OCI-LY7 (cell line): ENCODE measurements at regions not wholly inside any gene's neighbourhood (a gene's known extent, or its start where the extent isn't known, plus 50 kb on each side); places are given as distances from the start of the nearest gene placed in this dataset.

Experiments
- EZH2phosphoT487 ChIP-seq: fragments of 200-600 bp; sonication (generic); IDR thresholded peaks from 2 replicates; pipeline ENCODE4 v1.6.1; 2018; ENCODE audit warnings: low read depth, borderline replicate concordance, mild to moderate bottlenecking, mixed run types, antibody characterized with exemption, low read length, moderate library complexity, mixed read lengths
- TF ChIP-seq, protein P1 (sequence below): fragments of 200-600 bp; sonication (generic); conservative IDR thresholded peaks from 2 replicates; pipeline ENCODE4 v1.5.1; 2014; ENCODE audit warnings: mild to moderate bottlenecking, antibody characterized with exemption, low read length, moderate library complexity, mixed read lengths

DNA sequence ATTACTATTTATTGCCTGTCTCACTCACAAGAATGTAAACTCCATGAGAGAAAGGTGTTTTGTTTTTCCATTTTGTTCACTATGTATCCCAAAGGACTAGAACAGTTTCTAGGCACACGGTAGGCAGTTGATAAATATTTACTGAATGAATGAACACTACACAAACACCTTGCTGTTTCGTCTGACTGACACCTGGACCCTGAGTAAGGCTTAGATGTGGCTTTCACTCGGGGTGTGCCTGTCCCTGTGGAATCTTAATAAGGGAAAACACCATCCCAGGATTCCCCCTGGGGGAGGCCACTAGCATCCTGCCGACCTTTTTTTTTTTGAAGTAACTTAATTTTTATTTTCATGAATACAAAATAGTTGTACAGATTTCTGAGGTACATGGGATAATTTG lies 66.6 kb upstream of the STEAP1B start:
- TF ChIP-seq, protein P1, sequence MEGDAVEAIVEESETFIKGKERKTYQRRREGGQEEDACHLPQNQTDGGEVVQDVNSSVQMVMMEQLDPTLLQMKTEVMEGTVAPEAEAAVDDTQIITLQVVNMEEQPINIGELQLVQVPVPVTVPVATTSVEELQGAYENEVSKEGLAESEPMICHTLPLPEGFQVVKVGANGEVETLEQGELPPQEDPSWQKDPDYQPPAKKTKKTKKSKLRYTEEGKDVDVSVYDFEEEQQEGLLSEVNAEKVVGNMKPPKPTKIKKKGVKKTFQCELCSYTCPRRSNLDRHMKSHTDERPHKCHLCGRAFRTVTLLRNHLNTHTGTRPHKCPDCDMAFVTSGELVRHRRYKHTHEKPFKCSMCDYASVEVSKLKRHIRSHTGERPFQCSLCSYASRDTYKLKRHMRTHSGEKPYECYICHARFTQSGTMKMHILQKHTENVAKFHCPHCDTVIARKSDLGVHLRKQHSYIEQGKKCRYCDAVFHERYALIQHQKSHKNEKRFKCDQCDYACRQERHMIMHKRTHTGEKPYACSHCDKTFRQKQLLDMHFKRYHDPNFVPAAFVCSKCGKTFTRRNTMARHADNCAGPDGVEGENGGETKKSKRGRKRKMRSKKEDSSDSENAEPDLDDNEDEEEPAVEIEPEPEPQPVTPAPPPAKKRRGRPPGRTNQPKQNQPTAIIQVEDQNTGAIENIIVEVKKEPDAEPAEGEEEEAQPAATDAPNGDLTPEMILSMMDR = no peak
- no peak for TF ChIP-seq EZH2phosphoT487
